ENCODE measurements at regions not wholly inside any gene's neighbourhood (a gene's known extent, or its start where the extent isn't known, plus 50 kb on each side); places are given as distances from the start of the nearest gene placed in this dataset.

- intact Hi-C loops (cut with DNase I): no loop called here
- Histone ChIP-seq H3K36me3 (no peaks in the 10 kb centered on the region), H3K4me3 (no peak overlapping the region), H3K9me3 (no peaks in the 10 kb centered on the region), H3K27ac (no peak overlapping the region), H3K4me1 (no peaks in the 10 kb centered on the region), H3K27me3 (no peaks in the 10 kb centered on the region)
- 84 to 85% methylated on average over 15 of the region's 15 CpGs for WGBS, 2 donors
- DNase-seq: no peak
- TF ChIP-seq CTCF (IDR thresholded peaks at IDR 0.05) (no peak), POLR2AphosphoS5 (IDR thresholded peaks at IDR 0.05) (no peak), POLR2A (IDR thresholded peaks at IDR 0.05) (no peak)
These were observed 77.3 kb upstream of the ATF7IP2 start for GRCh38 chr16:10308305-10309193.

- H3K27me3 ChIP-seq: no peaks in the 10 kb centered on the region
- no peaks in the 10 kb centered on the region for H3K36me3 ChIP-seq
- no peak for DNase-seq
- no peak for TF ChIP-seq POLR2A (IDR thresholded peaks at IDR 0.05)
- no peak for TF ChIP-seq CTCF (IDR thresholded peaks at IDR 0.05)
- no peak for TF ChIP-seq POLR2AphosphoS5 (IDR thresholded peaks at IDR 0.05)
- no peak for TF ChIP-seq EP300 (IDR thresholded peaks at IDR 0.05)
- H3K4me3 ChIP-seq: no peak overlapping the region
- H3K4me1 ChIP-seq: no peaks in the 10 kb centered on the region
- 86 to 88% methylated on average over 11 of the region's 11 CpGs for WGBS, 2 donors
- intact Hi-C loops (cut with DNase I): no loop called here
- no peak overlapping the region for H3K27ac ChIP-seq
- H3K9me3 ChIP-seq: no peaks in the 10 kb centered on the region
These were observed 76.5 kb upstream of the ATF7IP2 start for GRCh38 chr16:10309271-10309932.

GRCh38 chr16:10312008-10312407 lies 73.9 kb upstream of the ATF7IP2 start:
- Histone ChIP-seq H3K4me1 (no peaks in the 10 kb centered on the region), H3K36me3 (no peaks in the 10 kb centered on the region), H3K27ac (no peak overlapping the region), H3K27me3 (no peaks in the 10 kb centered on the region), H3K9me3 (no peaks in the 10 kb centered on the region), H3K4me3 (no peak overlapping the region)
- intact Hi-C loops (cut with DNase I): loop anchor here (10.0 kb wide), 1 partner anchor 423 kb away; no protein-coding TSS in a partner anchor
- WGBS, 2 donors: 74 to 82% methylated on average over 5 of the region's 5 CpGs
- no peak for DNase-seq
- no peak for TF ChIP-seq EP300 (IDR thresholded peaks at IDR 0.05)
- no peak for TF ChIP-seq CTCF (IDR thresholded peaks at IDR 0.05)
- no peak for TF ChIP-seq POLR2AphosphoS5 (IDR thresholded peaks at IDR 0.05)
- TF ChIP-seq POLR2A (IDR thresholded peaks at IDR 0.05): no peak

GRCh38 chr16:10312784-10313724 lies 72.8 kb upstream of the ATF7IP2 start:
- no peaks in the 10 kb centered on the region for H3K9me3 ChIP-seq
- intact Hi-C loops (cut with DNase I): loop anchor here (10.0 kb wide), 1 partner anchor 422 kb away; no protein-coding TSS in a partner anchor
- WGBS, 2 donors: 65 to 74% methylated on average over 7 of the region's 7 CpGs

More at GRCh38 chr16:10312784-10313724, 72.8 kb upstream of the ATF7IP2 start:
- H3K4me3 ChIP-seq: no peak overlapping the region
- H3K27ac ChIP-seq: no peak overlapping the region
- no peaks in the 10 kb centered on the region for H3K36me3 ChIP-seq
- H3K27me3 ChIP-seq: no peaks in the 10 kb centered on the region
- no peak for DNase-seq
- no peak for TF ChIP-seq POLR2A (IDR thresholded peaks at IDR 0.05)
- TF ChIP-seq POLR2AphosphoS5 (IDR thresholded peaks at IDR 0.05): no peak
- TF ChIP-seq CTCF (IDR thresholded peaks at IDR 0.05): no peak
- TF ChIP-seq EP300 (IDR thresholded peaks at IDR 0.05): no peak
- H3K4me1 ChIP-seq: no peaks in the 10 kb centered on the region
